ENCODE measurements at regions not wholly inside any gene's neighbourhood (a gene's known extent, or its start where the extent isn't known, plus 50 kb on each side); places are given as distances from the start of the nearest gene placed in this dataset.

- Histone ChIP-seq H3K27ac (no peak overlapping the region), H3K27me3 (no peaks in the 10 kb centered on the region), H3K4me3 (no peak overlapping the region), H3K9me3 (no peaks in the 10 kb centered on the region), H3K36me3 (no peaks in the 10 kb centered on the region), H3K4me1 (no peaks in the 10 kb centered on the region)
- intact Hi-C loops (cut with DNase I) = no loop called here
- TF ChIP-seq CTCF (IDR thresholded peaks at IDR 0.05) = no peak
- TF ChIP-seq POLR2A (IDR thresholded peaks at IDR 0.05) = no peak
- TF ChIP-seq POLR2AphosphoS5 (IDR thresholded peaks at IDR 0.05; ENCODE audit: insufficient read depth in 1 of 2, low read depth in 1 of 2) = no peak
- DNase-seq (ENCODE audit: extremely low spot score in 2 of 2) = no peak
These were observed 873.9 kb upstream of the MBL2 start for GRCh38 chr10:53646525-53646924.

GRCh38 chr10:53645951-53646350 lies 873.4 kb upstream of the MBL2 start:
- no peak for TF ChIP-seq POLR2A (IDR thresholded peaks at IDR 0.05)
- no peak for TF ChIP-seq CTCF (IDR thresholded peaks at IDR 0.05)
- Histone ChIP-seq H3K4me3 (no peak overlapping the region), H3K27me3 (no peaks in the 10 kb centered on the region), H3K27ac (no peak overlapping the region), H3K36me3 (no peaks in the 10 kb centered on the region), H3K4me1 (no peaks in the 10 kb centered on the region), H3K9me3 (no peaks in the 10 kb centered on the region)
- DNase-seq (ENCODE audit: extremely low spot score in 2 of 2) = no peak
- intact Hi-C loops (cut with DNase I) = no loop called here

GRCh38 chr10:53638006-53638405 lies 865.4 kb upstream of the MBL2 start:
- intact Hi-C loops (cut with DNase I) = no loop called here
- no peaks in the 10 kb centered on the region for H3K4me1 ChIP-seq
- H3K36me3 ChIP-seq = no peaks in the 10 kb centered on the region
- H3K27me3 ChIP-seq = no peaks in the 10 kb centered on the region
- no peak overlapping the region for H3K4me3 ChIP-seq
- no peak for TF ChIP-seq POLR2AphosphoS5 (IDR thresholded peaks at IDR 0.05; ENCODE audit: insufficient read depth in 1 of 2, low read depth in 1 of 2)
- no peaks in the 10 kb centered on the region for H3K9me3 ChIP-seq
- no peak for DNase-seq (ENCODE audit: extremely low spot score in 2 of 2)
- H3K27ac ChIP-seq = no peak overlapping the region

- no peak overlapping the region for H3K27ac ChIP-seq
- no peaks in the 10 kb centered on the region for H3K9me3 ChIP-seq
- intact Hi-C loops (cut with DNase I) = no loop called here
- no peak overlapping the region for H3K4me3 ChIP-seq
- no peaks in the 10 kb centered on the region for H3K4me1 ChIP-seq
- no peak for TF ChIP-seq CTCF (IDR thresholded peaks at IDR 0.05)
- TF ChIP-seq POLR2AphosphoS5 (IDR thresholded peaks at IDR 0.05; ENCODE audit: insufficient read depth in 1 of 2, low read depth in 1 of 2) = no peak
- no peak for TF ChIP-seq POLR2A (IDR thresholded peaks at IDR 0.05)
- H3K36me3 ChIP-seq = no peaks in the 10 kb centered on the region
- DNase-seq (ENCODE audit: extremely low spot score in 2 of 2) = no peak
- no peaks in the 10 kb centered on the region for H3K27me3 ChIP-seq
These were observed 852.1 kb upstream of the MBL2 start for GRCh38 chr10:53624722-53625121.

- intact Hi-C loops (cut with DNase I) = no loop called here
- DNase-seq (ENCODE audit: extremely low spot score in 2 of 2) = no peak
- Histone ChIP-seq H3K4me1 (no peaks in the 10 kb centered on the region), H3K36me3 (no peaks in the 10 kb centered on the region), H3K27ac (no peak overlapping the region), H3K27me3 (no peaks in the 10 kb centered on the region), H3K9me3 (no peaks in the 10 kb centered on the region), H3K4me3 (no peak overlapping the region)
- no peak for TF ChIP-seq CTCF (IDR thresholded peaks at IDR 0.05)
- no peak for TF ChIP-seq POLR2AphosphoS5 (IDR thresholded peaks at IDR 0.05; ENCODE audit: insufficient read depth in 1 of 2, low read depth in 1 of 2)
- no peak for TF ChIP-seq POLR2A (IDR thresholded peaks at IDR 0.05)
These were observed 849.6 kb upstream of the MBL2 start for GRCh38 chr10:53622201-53622600.

GRCh38 chr10:53619671-53620070 lies 847.1 kb upstream of the MBL2 start:
- intact Hi-C loops (cut with DNase I) = no loop called here
- no peak for DNase-seq (ENCODE audit: extremely low spot score in 2 of 2)
- no peak overlapping the region for H3K4me3 ChIP-seq
- TF ChIP-seq POLR2A (IDR thresholded peaks at IDR 0.05) = no peak
- TF ChIP-seq POLR2AphosphoS5 (IDR thresholded peaks at IDR 0.05; ENCODE audit: insufficient read depth in 1 of 2, low read depth in 1 of 2) = no peak
- TF ChIP-seq CTCF (IDR thresholded peaks at IDR 0.05) = no peak
- no peak overlapping the region for H3K27ac ChIP-seq
- H3K36me3 ChIP-seq = no peaks in the 10 kb centered on the region
- H3K4me1 ChIP-seq = no peaks in the 10 kb centered on the region
- H3K27me3 ChIP-seq = no peaks in the 10 kb centered on the region
- no peaks in the 10 kb centered on the region for H3K9me3 ChIP-seq
